HG03025 (cell line): ENCODE measurements at regions not wholly inside any gene's neighbourhood (a gene's known extent, or its start where the extent isn't known, plus 50 kb on each side); places are given as distances from the start of the nearest gene placed in this dataset.

Source experiments
- ATAC-seq: cut with Tn5 transposase; IDR thresholded peaks from one replicate; pipeline ENCODE4 v1.9.1; 2021; ENCODE audit warnings: mild to moderate bottlenecking, moderate library complexity; ENCODE audit not compliant: unreplicated experiment, low FRiP score

DNA sequence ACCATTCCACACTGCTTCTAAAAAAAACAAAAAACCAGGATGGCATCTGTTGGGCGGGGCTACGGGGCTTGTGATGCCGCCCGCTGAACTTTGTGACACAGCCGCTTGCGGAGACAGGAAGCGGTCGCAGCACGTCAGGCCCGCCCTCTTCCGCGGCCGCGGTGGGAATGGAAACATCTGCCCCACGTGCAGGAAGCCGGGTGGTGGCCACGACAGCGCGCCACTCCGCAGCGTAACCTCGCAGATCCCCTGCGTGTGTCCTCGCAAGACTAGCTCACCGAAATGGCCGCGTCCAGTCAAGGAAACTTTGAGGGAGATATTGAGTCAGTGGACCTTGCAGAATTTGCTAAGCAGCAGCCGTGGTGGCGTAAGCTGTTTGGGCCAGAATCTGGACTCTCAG is 168.5 kb downstream of the SUCLG1 start:
- no peak for ATAC-seq

GRCh38 chr2:84288293-84288692 is 170.8 kb downstream of the SUCLG1 start:
- ATAC-seq = no peak

DNA sequence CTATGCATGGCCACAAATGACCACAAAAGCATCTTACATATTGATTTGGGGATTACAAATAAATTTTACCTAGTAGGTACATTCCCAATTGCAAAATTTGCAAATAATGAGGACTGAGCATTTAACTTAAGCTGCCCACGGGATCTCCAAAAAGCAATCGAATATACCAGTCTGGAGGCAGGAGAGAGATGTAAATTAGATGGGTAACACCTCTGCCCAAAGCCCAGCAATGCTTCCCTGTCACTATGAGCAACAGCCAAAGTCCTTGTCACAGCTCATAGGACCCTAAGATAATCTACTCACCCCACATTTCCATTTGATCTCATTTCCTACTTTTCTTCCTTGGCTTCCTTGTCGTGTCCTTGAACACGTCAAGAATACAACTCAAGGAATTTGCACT is 172.2 kb downstream of the SUCLG1 start:
- ATAC-seq = no peak

DNA sequence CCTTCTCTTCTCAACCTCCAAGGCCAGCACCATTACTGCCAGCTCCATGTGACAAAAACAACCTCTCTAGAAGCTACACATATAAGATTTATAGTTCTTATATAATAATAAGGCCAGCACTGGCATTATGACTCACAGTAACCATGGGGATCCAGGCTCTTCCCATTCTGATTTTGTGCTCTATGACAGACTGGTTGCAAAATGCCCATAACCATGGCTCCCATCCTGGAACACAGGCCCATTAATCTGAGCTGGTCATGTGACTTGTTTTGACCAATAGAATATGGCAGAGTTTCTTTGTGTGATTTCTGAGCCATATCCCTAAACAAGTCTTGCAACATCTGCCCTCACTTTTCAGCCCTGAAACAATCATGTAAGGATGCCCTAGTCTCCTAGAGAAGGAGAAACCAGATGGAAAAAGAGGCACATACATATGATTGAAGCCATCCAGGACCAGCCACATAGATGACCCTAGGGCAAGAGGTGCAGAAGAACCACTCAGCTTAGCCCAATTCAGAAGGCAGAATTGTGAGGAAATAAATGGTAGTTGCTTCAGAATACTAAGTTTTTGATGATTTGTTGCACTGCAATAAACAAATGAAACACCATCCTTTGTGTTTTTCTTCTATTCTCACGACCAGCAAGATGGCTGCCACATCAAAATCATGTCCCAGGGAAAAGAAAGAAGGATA is 173.9 kb downstream of the SUCLG1 start:
- no peak for ATAC-seq

- ATAC-seq = no peak
These were observed 175.6 kb downstream of the SUCLG1 start for GRCh38 chr2:84283506-84283905.

- ATAC-seq = no peak
These were observed 177.6 kb downstream of the SUCLG1 start for GRCh38 chr2:84281510-84281909.

DNA sequence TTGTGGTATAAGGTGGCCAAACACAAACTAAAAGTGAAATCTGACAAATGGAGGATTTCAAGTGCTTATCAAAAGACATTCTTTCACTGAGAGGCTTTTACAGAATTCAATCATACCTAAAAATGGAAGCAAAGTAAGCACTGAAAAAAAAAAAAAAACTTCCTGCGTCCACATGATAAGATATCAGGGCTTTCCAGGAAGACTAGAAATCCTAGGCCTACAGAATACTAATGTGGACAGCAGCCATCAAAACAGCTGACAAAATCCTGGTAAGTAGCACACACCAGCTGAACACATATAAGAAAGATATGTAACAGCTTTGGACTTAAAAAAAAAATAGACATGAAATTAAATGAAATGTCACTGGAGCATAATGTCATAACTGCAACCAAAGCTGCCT is 178.2 kb downstream of the SUCLG1 start:
- no peak for ATAC-seq

DNA sequence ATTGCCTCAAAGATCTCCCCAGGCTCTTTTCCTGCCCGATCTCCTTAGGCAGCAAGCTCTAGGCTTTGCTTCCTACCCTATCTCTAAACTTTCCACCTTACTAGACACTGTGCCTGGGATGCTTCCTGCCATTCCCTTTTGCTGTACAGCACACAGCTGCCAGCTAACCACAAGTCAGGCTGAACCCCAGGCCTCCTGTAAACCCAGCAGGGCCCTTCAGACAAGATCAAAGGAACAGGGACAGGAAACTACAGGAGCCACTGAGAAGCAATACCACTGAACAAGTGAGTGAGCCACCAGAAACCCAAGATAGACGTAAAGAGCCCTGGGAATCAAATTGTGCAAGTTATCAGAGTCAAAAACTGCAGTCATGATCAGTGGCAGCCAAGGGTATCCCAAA is 180.7 kb downstream of the SUCLG1 start:
- no peak for ATAC-seq

DNA sequence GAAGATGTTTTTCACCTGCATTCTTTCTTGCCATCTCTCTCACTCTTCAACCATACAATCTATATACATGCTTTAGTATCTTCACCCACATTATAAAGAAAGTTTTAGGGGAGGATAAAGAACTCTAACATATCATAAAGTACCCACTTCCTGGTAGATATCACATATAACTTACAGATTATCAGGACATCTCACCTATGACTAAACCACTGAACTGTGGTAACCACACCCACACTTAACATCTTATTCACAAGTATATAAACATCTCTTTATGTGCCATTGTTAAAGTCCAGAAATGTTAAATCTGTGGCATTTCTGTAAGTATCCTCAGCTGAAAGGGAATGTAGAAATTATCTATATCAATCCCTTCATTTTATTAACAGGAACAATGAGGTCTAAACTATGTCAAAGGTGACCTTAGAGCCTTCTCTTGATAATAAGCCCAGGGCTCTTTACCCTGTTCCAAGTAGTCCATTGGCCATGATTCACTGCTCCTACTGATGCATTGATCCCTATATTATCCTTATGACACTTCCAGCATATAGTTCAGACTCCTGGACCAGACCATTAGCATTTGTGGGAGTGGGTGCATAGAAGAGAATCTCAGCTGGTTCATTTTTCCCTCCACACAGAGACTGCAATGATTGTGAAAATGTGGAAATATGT is 182.4 kb downstream of the SUCLG1 start:
- ATAC-seq = no peak

- ATAC-seq = no peak
These were observed 185.7 kb downstream of the SUCLG1 start for GRCh38 chr2:84273406-84273805.

- ATAC-seq = no peak
These were observed 187.1 kb downstream of the SUCLG1 start for GRCh38 chr2:84271977-84272376.

DNA sequence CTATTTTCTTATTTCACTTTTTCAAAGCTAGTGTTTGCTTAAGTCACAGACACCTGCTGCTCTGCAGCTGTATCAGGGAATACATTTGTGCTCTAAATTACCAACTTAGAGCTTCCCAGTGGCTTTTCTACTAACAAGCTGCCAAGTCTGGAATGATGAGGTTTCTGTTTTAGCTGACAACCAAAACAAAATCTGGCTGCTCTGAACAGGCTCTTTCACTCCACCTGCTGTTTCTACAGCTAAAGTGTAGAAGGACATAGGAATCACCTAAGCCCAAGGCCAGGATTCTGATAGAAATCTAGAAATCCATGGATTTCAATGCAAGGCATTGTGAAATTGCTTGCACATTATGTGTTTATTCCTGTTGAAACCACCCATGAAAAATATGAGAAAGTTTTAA is 201.2 kb downstream of the SUCLG1 start:
- no peak for ATAC-seq

DNA sequence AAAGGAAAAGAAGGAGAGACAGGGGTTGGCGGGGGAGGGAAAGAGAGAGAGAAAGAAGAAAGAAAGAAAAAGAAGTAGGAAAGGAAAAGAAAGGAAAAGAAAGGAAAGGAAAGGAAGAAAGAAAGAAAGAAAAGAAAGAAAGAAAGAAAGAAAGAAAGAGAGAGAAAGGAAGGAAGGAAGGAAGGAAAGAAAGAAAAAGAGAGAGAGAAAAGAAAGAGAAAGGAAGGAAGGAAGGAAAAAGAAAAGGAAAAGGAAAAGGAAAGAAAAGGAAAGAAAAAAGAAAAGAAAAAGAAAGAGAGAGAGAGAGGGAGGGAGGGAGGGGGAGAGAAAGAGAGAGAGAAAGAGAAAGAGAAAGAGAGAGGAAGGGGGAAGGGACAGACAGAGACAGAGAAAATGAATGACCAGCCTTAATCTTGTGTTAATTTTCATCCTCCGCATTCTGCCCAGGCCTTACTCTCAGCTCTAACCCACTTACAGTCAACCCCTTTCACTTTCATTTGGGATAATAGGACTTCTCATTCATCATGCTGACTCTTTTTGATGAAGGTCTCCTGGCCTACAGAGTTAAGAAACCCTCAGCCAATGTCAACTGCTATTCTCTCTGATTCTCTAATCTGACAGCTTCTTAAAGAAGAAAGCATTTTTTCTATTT is 207.3 kb downstream of the SUCLG1 start:
- ATAC-seq = no peak

- ATAC-seq = no peak
These were observed 209.9 kb downstream of the SUCLG1 start for GRCh38 chr2:84249140-84249539.

- no peak for ATAC-seq
These were observed 211.5 kb downstream of the SUCLG1 start for GRCh38 chr2:84247532-84247931.

GRCh38 chr2:84243788-84244733 is 215.0 kb downstream of the SUCLG1 start:
- ATAC-seq = no peak

DNA sequence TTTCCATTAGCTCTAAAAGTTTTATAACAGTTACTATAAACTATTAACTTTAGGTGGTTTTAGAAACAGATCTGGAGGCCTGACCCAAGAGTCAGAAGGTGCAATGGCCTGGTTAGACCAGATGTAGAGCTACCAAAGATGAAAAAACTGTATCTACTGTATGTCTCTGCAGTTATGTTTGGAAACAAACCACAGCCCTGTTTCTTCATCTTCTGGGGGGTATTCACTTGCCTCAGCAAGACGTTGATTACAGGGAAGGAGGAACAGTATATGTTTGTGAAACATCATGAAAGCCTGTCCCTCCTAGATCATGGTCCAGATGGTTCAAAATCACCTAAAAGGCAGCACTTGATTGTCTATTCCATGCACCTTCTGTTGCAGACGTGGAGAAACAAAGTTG is 220.2 kb downstream of the SUCLG1 start:
- ATAC-seq = no peak

DNA sequence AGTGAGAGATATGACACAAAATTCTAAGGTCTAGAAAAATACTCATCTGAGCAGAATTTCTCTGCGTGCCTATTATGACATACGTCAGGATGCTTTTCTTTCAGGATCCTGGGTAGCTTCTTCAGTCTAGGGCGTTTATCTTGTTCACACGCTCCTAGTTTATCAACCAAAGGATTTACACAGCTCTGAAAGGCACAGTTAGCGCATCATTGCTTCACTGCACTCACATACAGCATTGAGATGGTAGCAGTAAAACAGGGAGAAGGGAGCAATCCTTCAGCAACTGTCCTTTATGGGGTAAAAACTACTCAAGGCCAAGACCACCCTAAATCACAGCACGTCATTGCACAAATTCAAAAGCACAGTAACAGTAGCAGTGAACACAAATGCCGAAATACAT is 222.8 kb downstream of the SUCLG1 start:
- no peak for ATAC-seq

DNA sequence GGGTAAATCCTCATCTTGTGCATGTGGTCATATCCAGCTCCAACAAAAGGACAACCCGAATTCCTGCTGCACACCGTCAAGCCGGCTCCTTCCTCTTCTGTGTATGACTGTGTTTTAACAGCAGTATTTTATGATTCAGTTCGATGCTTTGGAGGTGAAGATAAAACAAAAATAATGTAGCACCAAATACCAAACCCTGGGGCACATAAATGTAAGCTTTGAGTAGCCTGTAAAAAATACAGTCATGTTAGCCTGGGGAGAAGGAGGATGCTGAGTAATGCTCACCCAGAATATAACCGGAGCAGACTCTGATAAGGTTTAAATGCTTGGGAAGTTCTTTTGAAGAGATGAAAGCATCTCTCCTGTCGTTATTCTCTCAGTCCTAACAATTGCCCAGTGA is 225.0 kb downstream of the SUCLG1 start:
- no peak for ATAC-seq

- ATAC-seq = no peak
These were observed 227.6 kb downstream of the SUCLG1 start for GRCh38 chr2:84231478-84231877.

DNA sequence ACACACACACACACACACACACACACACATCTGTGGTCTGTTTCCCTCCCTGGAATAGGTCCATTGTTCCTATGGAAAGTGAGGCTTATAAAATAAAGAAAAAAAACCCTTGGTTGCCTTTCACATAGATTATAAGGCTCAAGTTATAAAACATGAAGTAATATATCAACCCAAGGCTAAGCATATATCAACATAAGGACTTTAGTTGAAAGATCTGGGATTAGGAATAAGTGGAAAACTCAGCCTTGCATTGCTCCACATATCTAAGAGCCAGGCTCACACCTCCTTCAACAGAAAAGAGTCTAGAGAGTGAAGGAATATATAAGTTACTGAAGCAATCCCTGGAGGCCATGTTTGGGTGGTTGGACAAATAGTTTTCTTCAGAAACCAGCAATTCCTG is 235.0 kb downstream of the SUCLG1 start:
- ATAC-seq = no peak
